Ureter (tissue), 1 donor: ENCODE measurements at regions not wholly inside any gene's neighbourhood (a gene's known extent, or its start where the extent isn't known, plus 50 kb on each side); places are given as distances from the start of the nearest gene placed in this dataset.
"Not testable (repeated sequence)": the region's sequence is repeated elsewhere in the genome, so short reads cannot be mapped to it uniquely, and the experiment has no call there.

Source experiments
- DNase-seq: peaks from one replicate; pipeline ENCODE4 v3.0.0-alpha.2; 2020; ENCODE audit warnings: low spot score
- donor health status: DM: yes; HTN: yes; CAD: no.

DNA sequence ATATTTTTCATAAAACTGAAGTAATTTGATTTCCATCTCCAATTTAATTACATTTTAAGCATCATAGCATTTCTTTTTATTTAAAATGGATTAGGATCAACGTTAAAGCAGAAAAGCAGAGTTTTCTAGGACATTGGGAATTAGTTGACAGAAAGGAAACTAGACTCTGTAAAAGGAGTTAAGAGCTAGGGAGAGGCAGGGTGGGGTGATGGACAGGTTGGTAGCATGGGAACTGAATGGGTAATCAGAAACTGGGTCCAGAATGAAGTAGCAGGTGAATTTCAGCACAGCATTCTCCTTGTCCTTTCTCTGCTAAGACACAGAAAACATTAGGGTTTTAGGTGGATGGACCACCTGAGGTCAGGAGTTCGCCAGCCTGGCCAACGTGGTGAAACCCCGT, 97.6 kb downstream of the ANAPC4 start:
- DNase-seq = no peak

DNA sequence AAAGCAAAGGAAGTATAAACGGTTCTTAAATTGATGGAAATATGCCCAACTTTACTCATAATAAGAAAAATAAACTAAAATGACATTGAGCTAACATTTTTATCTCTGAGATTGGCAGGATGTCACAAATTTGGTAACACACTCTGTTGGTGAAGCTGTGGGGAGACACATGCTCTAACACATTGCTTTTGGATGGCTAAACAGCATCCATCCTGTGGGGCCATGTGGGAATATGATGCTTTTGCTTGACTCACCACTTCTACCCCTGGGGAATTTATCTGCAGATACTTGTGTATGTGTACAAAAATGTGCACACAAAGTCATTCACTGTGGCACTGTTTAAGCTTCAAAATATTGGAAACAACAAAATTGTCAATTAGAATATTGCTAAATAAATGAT, 100.2 kb downstream of the ANAPC4 start:
- no peak for DNase-seq

DNA sequence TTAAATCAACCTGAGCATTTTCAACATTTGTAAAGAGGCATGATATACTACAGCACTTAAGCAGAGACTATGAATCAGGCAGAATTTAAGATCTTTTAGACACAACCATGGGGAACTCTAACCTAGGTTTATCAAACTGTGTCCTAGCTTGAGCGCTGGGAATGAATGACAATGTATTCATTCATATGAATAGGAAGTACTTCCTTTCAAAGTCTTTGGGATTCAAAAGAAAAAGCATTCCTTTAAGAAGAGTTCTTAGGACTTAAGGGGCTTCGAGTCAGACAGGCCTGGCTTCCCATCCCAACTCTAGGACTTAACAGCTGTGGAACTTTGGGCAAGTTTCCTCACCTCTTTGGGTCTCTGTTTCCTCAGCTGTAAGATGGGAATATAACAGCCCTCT, 104.6 kb downstream of the ANAPC4 start:
- no peak for DNase-seq

DNA sequence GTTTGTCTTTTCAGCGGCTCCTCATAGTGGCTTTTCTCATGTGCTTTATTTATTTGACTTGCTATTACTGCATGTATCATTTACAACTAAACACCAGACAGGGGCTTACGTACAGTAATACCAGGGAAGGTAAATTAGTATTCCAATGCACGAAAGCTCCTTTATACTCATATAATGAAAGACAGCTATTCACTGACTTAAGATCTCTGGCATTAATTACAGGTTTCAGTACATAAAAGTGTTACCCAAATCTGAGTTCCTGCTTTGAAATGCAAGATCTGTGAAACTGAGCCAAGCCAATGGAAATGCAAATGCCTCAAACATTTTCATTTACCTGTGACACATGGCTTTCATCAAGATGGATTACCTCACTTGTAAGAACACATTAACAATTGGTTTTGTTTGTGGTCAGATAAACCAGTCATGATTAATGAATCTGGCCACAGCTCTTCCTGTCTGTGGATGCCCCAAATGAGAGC, 107.2 kb downstream of the ANAPC4 start:
- DNase-seq = no peak

DNA sequence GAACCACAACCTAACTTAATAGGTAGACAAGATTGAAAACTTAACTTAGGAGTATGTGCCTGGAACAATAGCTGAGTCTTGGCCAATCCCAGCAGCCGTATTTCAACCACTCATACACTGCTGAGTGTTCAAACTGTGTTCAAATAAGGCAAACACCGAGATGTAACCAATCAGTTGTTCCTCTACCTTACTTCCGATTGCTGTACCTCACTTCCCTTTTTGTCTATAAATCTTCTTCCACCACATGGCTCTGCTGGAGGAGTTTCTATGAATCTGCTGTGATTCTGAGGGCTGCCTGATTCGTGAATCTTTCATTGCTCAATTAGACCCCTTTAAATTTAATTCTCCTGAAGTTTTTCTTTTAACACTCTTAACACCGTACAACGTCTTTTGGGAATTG, 108.0 kb downstream of the ANAPC4 start:
- no peak for DNase-seq

DNA sequence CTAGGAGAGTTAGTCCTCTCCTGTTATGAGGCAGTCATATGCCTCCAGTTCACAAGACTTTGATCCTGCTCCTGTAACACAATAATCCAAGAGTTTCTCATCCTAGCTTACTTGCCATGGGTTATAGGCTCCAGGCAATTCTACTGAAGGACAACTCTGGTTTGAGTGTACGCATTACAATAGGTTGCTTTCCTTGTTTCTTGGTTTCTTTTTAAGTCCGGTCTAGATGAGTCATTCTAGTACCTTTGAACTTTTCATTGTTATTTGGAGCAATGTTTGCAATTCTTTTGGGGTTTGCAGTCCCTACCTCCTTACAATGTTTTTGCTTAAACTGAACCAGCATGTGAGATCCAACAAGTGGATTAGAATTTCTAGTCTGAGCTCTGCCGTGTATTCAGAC, 109.1 kb downstream of the ANAPC4 start:
- DNase-seq = no peak

DNA sequence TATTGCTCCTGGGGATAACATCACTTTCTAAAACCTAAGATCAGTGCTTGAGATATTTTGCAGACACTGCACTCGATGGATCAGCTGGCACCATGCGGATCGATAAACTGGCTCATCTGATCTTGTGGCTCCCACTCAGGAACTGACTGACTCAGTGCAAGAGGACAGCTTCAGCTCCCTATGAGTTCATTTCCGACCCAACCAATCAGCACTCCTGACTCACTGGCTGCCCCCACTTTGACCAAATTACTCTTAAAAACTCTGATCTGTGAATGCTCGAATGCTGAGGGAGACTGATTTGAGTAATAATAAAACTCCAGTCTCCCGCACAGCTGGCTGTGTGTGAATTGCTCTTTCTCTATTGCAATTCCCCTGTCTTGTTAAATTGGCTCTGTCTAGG, 110.1 kb downstream of the ANAPC4 start:
- DNase-seq = no peak

DNA sequence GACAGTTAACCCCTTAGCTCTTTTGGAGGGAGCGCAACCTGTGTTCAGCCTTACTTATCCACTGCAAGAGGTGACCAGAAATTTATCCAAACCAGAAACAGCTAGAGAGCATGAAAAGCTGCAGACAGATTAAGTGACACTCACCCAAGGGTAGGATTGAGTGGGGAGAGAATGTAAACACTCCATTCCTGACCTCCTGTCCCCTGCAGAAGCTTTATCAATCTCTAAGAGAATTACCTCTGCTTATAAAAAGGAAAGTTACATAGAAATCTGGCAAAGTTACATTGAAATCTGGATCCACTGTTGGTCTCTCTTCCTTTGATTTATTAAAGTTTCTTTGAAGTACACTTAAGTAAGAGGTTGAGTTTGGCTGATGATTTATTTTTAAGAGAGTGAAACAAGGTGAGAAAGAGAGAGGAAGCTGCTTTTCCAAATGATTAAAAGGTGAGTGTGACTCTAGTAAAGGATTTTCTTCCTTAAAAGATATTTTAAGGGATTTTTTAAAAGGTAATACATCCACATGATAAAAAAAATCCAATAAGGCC, 112.3 kb downstream of the ANAPC4 start:
- DNase-seq = no peak

DNA sequence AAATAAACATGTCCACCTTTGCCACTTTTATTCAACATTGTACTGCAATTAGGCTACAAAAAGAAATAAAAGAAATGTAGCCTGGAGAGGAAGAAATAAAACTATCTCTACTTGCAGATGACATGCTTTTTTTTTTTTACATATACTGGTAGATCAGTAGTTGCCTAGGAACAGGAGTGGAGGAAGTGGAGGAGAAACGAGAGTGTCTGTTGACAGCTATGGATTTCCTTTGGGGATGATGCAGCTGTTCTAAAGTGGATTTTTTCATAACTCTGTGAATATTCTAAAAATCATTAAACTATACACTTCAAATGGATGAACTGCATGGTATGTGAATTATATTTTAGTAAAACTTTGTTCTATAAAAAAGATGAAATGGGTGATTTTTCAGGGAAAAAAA, 116.4 kb downstream of the ANAPC4 start:
- DNase-seq = no peak

DNA sequence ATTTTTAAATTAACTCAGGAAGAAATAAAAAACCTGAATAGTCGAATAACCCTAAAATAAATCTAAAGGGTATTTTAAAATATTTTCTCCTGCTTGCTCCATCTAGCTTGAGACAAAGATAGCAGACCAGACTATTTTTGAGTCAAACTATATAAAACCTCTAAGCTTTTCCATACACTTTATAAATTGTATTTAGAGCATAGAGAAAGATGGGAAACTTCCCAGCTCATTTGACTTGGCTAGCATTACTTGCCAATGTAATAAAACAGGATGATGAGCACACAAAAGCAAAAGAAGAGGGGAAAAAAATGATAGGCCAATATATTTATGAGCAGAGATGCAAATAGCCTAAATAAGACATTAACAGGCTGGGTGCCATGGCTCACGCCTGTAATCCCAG, 117.1 kb downstream of the ANAPC4 start:
- no peak for DNase-seq

DNA sequence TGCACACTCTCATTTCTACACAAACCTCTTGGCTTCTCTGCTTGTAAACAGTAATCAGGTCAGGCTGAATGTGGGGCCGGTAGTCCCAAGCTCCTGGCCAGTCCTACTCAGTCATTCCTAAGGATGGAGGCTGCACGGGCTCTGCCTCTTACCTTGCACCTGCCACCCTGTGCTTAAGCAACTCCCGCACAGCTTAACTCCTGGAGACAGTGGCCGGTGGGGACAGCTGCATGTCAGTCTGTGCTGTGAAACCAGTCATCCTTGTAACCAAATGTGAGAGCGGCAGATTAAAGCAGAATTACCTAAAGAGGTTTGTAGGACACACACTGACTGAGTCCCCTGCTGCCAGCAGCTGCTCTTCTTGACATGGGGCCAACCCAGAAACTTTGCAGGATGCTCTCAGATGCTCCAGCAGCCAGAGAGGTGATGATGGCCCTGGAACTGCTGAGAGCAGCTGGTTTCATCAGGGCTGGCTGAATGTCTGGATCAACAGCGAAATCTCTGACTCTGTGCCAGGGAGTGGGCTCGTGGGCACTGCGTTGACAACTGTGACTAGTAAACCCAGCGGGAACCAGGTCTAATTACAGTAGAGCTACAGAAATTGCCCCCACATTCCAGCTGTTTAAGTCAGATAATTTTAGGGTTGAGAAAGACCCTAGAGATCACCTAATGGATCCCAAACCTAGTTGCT, 123.7 kb downstream of the ANAPC4 start:
- DNase-seq = no peak

DNA sequence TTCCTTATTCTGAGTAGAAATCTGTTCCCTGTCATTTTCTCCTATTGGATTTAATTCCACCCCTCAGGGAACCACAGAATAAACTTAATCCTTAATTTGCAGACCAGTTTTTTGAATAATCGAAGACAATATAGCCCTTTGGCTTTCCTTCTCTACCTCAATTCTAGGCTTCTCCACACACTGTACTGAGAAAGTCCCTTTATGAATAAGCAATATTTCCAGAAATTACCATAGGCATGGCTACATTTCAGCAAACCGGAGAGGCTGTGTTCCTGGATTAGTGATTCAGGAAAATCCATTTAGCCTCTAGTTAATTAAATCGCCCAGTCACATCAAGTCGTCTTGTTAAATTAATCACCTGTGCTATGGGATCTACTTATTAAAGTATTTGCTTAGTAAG, 125.1 kb downstream of the ANAPC4 start:
- DNase-seq = no peak

DNA sequence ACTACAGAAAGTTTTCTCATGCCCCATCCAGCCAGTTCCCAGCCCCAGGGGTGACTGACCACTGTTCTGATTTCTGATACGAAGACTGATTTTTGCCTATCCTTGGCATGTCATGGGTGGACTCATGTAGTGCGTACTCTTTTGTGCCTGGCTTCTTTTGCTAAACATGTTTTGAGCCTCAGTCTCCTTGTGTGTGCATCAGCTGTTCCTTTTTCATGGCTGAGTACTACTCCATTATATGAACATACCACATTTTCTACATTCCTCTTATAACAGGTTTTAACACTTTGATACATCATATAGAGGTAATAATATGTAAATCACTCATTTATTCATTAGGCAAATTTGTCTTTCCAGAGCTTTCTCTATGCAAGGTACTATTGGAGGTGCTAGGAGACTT, 126.7 kb downstream of the ANAPC4 start:
- no peak for DNase-seq

DNA sequence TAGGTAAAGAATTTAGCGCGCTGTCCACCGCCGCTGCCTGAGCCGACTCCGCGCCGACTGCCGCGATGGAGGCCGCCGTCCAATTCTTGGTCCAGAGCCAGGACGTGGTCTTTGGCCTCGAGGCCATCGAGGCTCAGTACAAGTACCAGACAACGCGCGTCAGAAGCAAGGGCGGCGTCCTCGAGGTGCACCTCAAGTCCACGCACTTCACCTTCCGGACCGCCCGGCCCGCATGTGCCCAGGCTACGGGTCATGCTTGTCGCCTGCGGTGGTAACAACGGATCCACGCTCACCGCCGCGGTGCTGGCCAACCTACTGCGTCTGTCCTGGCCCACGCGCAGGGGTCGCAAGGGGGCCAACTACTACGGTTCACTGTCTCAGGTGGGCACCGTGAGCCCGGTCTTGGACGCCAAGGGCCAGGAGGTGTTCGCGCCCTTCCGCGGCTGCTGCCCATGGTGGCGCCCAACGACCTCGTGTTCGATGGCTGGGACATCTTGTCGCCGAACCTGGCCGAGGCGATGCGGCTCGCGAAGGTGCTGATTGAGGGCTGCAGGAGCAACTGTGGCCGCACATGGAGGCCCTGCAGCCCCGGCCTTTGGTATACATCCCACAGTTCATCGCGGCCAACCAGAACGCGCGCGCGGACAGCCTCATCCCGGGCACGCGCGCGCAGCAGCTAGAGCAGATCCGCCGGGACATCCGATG, 128.0 kb downstream of the ANAPC4 start:
- DNase-seq = no peak

DNA sequence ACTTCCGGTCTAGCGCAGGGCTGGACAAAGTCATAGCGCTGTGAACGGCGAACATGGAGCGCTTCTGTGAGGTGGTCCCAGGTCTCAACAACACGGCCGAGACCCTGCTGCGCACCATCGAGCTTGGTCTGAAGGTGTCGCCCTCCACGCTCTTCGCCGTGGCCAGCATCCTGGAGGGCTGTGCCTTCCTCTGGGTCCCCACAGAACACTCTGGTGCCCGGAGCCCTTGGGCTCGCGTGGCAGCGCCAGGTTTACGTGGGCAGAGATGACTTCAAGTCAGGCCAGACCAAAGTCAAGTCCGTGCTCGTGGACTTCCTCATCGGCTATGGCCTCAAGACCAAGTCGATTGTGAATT, 128.6 kb downstream of the ANAPC4 start:
- DNase-seq = no peak

DNA sequence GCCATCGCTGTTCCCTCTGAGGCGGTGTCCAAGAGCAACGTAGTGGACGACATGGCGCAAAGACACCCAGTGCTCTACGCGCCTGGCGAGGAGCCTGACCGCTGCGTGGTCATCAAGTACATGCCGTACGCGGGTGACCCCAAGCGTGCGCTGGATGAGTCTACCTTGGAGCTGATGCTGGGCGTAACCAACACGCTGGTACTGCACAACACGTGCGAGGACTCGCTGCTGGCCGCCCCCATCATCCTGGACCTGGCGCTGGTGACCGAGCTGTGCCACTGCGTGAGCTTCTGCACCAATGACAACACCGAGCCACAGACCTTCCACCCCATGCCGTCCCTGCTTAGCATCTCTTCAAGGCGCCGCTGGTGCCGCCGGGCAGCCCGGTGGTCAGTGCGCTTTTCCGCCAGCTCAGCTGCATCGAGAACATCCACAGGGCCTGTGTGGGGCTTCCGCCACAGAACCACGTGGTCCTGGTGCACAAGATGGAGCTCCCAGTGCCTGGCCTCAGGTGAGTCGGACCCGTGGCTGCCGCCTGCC, 129.0 kb downstream of the ANAPC4 start:
- DNase-seq = no peak

DNA sequence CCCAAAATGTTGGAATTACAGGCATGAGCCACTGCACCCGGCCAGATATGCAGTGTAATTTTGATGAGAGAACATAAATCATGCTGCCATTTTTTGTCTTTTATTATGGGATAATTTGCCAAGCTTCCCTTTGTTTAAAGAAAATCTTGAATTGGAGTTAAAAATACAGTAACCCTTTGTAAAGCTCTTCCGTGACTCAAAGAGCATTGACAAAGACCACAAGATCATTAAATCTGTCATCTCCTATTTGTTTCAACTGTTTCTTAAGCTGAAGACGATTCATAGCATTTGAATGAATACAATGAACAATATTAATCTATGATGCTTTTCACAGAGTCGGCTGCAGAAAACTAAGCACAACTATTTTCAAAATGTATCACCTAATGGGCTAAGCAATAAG, 132.6 kb downstream of the ANAPC4 start:
- DNase-seq = no peak

DNA sequence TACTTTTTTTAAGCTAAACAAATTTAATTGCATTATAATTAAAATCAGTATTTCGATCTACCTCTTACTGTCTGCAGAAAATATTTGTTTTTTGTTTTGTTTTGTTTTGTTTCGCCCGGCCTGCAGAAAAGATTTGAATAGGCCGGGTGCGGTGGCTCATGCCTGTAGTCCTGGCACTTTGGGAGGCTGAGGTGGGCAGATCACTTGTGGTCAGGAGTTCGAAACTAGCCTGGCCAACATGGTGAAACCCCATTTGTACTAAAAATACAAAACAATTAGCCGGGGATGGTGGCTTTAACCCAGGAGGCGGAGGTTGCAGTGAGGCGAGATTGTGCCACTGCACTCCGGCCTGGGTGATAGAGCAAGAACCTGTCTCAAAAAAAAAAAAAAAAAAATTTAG, 134.8 kb downstream of the ANAPC4 start:
- not testable (repeated sequence) for DNase-seq

DNA sequence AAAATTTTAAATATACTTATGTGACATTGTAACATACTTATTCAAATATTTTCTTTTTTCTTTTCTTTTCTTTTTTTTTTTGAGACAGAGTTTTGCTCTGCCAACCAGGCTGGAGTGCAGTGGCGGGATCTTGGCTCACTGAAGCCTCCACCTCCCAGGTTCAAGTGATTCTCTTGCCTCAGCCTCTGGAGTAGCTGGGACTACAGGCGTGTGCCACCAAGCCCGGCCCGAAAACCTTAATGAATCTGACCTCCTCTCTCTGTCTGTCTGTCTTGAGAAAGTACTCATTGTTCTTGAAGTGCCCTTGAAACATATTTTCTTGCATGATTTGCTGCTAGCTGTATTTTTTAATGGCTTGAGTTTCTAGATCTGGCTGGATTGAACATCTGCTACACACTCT, 136.8 kb downstream of the ANAPC4 start:
- no peak for DNase-seq

DNA sequence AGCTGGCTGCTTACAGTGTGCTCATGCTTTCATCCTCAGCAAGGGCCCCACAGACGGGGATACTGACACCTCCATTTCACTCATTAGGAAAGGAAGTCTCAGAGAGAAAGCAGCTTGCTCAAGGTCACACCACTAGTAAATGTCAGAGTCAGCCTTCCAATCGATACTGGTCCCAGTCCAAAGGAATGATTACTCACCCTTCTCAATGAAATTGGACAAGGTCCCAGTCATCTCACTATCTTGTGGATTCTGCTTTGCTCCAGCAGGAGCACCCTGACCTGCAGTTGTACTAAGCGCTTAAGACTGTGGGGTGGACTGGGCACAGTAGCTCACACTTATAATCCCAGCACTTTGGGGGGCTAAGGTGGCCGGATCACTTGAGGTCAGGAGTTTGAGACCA, 132.2 kb upstream of the SLC34A2 start:
- no peak for DNase-seq

DNA sequence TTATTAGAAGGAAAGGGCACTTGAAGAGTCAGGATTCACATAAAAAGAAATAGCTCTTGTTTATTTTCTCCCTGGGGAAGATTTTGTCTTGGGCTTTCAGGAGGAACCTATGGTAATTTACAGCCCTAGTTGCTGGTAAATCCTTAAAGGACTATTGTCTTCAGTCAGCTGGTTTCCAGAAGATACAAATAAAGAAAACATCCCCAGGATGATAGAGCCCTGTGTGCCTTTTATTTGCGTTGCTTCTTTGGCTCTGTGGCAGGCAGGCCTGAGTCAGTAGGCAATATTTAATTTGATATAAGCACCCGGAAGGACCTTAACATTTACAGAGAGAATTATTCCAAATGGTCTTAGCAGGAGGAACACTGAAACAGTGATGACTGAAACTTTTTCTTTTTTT, 131.0 kb upstream of the SLC34A2 start:
- no peak for DNase-seq

DNA sequence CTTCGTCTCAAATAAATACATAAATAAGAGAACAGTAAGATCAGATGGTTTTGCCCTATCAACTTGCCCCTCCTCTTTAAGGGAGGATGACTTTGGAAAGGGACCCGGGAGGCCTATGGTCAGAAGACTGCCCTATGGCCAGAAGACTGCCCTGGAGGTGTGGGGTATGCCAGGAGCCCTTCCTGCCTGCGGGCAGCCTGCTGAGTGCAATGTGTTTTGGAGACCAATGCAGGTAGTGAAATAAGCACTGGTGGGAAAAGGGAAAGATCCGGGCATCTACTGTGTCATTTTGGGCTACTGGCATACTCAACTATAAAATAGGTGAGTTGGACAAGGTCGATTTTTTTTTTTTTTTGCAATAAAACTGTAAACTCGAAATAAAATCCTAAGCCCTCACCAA, 129.8 kb upstream of the SLC34A2 start:
- DNase-seq = no peak

DNA sequence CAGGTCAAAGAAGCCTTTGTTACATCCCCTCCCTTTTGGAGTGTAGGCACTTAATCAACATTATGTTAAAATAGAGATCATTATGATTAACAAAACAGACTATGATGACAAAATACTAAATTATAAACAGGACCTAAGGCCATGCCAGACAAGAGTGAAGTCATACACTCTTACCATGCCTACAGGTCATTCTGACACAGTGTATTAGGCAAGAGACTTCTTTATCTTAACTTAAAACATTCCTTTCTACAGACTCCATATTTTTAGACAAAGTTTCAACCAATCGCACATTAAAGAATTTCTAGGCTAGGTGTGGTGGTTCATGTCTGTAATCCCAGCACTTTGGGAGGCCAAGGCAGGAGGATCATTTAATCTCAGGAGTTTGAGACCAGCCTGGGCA, 128.6 kb upstream of the SLC34A2 start:
- DNase-seq = no peak
